ENCODE measurements at regions not wholly inside any gene's neighbourhood (a gene's known extent, or its start where the extent isn't known, plus 50 kb on each side); places are given as distances from the start of the nearest gene placed in this dataset.

- H3K27ac ChIP-seq = no peak overlapping the region
- no peaks in the 10 kb centered on the region for H3K27me3 ChIP-seq
- peaks cover 8% of the 10 kb centered on the region for H3K4me1 ChIP-seq (ENCODE audit: low read depth)
- no peak overlapping the region for H3K4me3 ChIP-seq
- no peaks in the 10 kb centered on the region for H3K9me3 ChIP-seq (ENCODE audit: low read depth)
- no peaks in the 10 kb centered on the region for H3K36me3 ChIP-seq
- no peak for TF ChIP-seq CTCF (IDR thresholded peaks at IDR 0.05; ENCODE audit: low read depth, low read length)
- DNase-seq (ENCODE audit: low read depth in 1 of 2, low spot score in 1 of 2) = no peak
These were observed 235.6 kb upstream of the CSNK1A1L start for GRCh38 chr13:37340901-37341670.

GRCh38 chr13:37339386-37339735 lies 233.9 kb upstream of the CSNK1A1L start:
- no peak for DNase-seq (ENCODE audit: low read depth in 1 of 2, low spot score in 1 of 2)
- Histone ChIP-seq H3K9me3 (ENCODE audit: low read depth) (no peaks in the 10 kb centered on the region), H3K4me1 (ENCODE audit: low read depth) (no peaks in the 10 kb centered on the region), H3K4me3 (no peak overlapping the region), H3K27ac (no peak overlapping the region), H3K36me3 (no peaks in the 10 kb centered on the region), H3K27me3 (no peaks in the 10 kb centered on the region)
- TF ChIP-seq CTCF (IDR thresholded peaks at IDR 0.05; ENCODE audit: low read depth, low read length) = no peak

GRCh38 chr13:37338726-37339385 lies 233.4 kb upstream of the CSNK1A1L start:
- no peaks in the 10 kb centered on the region for H3K36me3 ChIP-seq

GRCh38 chr13:37326334-37326733 lies 220.9 kb upstream of the CSNK1A1L start:
- no peak for TF ChIP-seq CTCF (IDR thresholded peaks at IDR 0.05; ENCODE audit: low read depth, low read length)
- H3K27me3 ChIP-seq = no peaks in the 10 kb centered on the region
- peak overlapping the region; percentile 45 for H3K27ac ChIP-seq
- H3K4me1 ChIP-seq (ENCODE audit: low read depth) = peaks cover 15% of the 10 kb centered on the region
- H3K9me3 ChIP-seq (ENCODE audit: low read depth) = no peaks in the 10 kb centered on the region
- peak in 1 of 2 donors; percentile 46 for DNase-seq (ENCODE audit: low read depth in 1 of 2, low spot score in 1 of 2)
- H3K4me3 ChIP-seq = no peak overlapping the region
- H3K36me3 ChIP-seq = no peaks in the 10 kb centered on the region

More at GRCh38 chr13:37338726-37339385, 233.4 kb upstream of the CSNK1A1L start:
- peak in 1 of 2 donors; percentile 5 for DNase-seq (ENCODE audit: low read depth in 1 of 2, low spot score in 1 of 2)
- Histone ChIP-seq H3K27me3 (no peaks in the 10 kb centered on the region), H3K27ac (no peak overlapping the region), H3K9me3 (ENCODE audit: low read depth) (no peaks in the 10 kb centered on the region), H3K4me1 (ENCODE audit: low read depth) (no peaks in the 10 kb centered on the region), H3K4me3 (no peak overlapping the region)
- TF ChIP-seq CTCF (IDR thresholded peaks at IDR 0.05; ENCODE audit: low read depth, low read length) = no peak

GRCh38 chr13:37319031-37319443 lies 213.6 kb upstream of the CSNK1A1L start:
- H3K27ac ChIP-seq = no peak overlapping the region

More at GRCh38 chr13:37319031-37319443, 213.6 kb upstream of the CSNK1A1L start:
- no peak for TF ChIP-seq CTCF (IDR thresholded peaks at IDR 0.05; ENCODE audit: low read depth, low read length)
- Histone ChIP-seq H3K27me3 (no peaks in the 10 kb centered on the region), H3K4me1 (ENCODE audit: low read depth) (no peaks in the 10 kb centered on the region), H3K4me3 (no peak overlapping the region), H3K9me3 (ENCODE audit: low read depth) (no peaks in the 10 kb centered on the region), H3K36me3 (no peaks in the 10 kb centered on the region)
- no peak for DNase-seq (ENCODE audit: low read depth in 1 of 2, low spot score in 1 of 2)
